Activated CD4-positive, alpha-beta memory T cell treated with anti-CD3 and anti-CD28 coated beads, Interleukin-2, amount 10 ng/mL, durations not matched to agents 7 days and 5 days (primary cell): ENCODE measurements at regions not wholly inside any gene's neighbourhood (a gene's known extent, or its start where the extent isn't known, plus 50 kb on each side); places are given as distances from the start of the nearest gene placed in this dataset.

Experiments used
- CTCF ChIA-PET: fragments of 350-600 bp; sonication (Branson Sonifier 250); formaldehyde crosslinking; loops from one replicate; lab custom pipeline; 2021; ENCODE audit warnings: antibody characterized with exemption, inconsistent platforms; lab: Charles Lee
- POLR2A ChIA-PET: fragments of 350-600 bp; sonication (Branson Sonifier 250); formaldehyde crosslinking; loops from one replicate; lab custom pipeline; 2021; ENCODE audit warnings: antibody characterized with exemption; lab: Charles Lee
- DNase-seq: peaks from one replicate; pipeline ENCODE4 v3.0.0-alpha.2; 2020
- H3K27ac Mint-ChIP-seq: one replicate; pipeline ENCODE4 v1.8.0; 2021; ENCODE audit warnings: mild to moderate bottlenecking, mixed read lengths
- H3K27me3 Mint-ChIP-seq: one replicate; pipeline ENCODE4 v1.8.0; 2021; ENCODE audit warnings: mixed read lengths
- H3K36me3 Mint-ChIP-seq: one replicate; pipeline ENCODE4 v1.8.0; 2021; ENCODE audit warnings: low read depth, mixed read lengths
- H3K4me1 Mint-ChIP-seq: one replicate; pipeline ENCODE4 v1.8.0; 2021; ENCODE audit warnings: mixed read lengths
- H3K4me3 Mint-ChIP-seq: one replicate; pipeline ENCODE4 v1.8.0; 2021; ENCODE audit warnings: mild to moderate bottlenecking, mixed read lengths
- H3K9me3 Mint-ChIP-seq: one replicate; pipeline ENCODE4 v1.8.0; 2021; ENCODE audit warnings: mixed read lengths

DNA sequence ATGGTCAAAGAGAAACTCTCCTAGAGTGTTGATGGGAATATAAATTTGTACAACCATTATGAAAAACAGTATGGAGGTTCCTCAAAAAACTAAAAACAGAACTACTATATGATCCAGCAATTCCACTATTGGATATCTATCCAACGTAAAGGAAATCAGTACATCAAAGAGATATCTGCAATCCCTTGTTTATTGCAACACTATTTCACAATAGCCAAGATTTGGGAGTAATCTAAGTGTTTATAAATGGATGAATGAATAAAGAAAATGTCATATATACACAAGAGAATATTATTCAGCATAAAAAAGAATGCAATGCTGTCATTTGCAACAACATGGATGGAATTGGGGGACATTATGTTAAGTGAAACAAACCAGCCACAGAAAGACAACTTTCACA lies 1118.1 kb upstream of the PRKX start:
- CTCF ChIA-PET: no interaction called here
- no peak overlapping the region for H3K4me3 Mint-ChIP-seq

GRCh38 chrX:4830880-4831557 lies 1117.6 kb upstream of the PRKX start:
- no peaks in the 10 kb centered on the region for H3K27me3 Mint-ChIP-seq
- no peak overlapping the region for H3K27ac Mint-ChIP-seq
- H3K4me3 Mint-ChIP-seq: no peak overlapping the region
- no peak for DNase-seq
- H3K36me3 Mint-ChIP-seq: no peaks in the 10 kb centered on the region
- peaks cover 3% of the 10 kb centered on the region for H3K9me3 Mint-ChIP-seq
- POLR2A ChIA-PET: no interaction called here
- H3K4me1 Mint-ChIP-seq: no peaks in the 10 kb centered on the region
- CTCF ChIA-PET: no interaction called here

More for the DNA sequence above, 1118.1 kb upstream of the PRKX start:
- H3K27me3 Mint-ChIP-seq: no peaks in the 10 kb centered on the region
- H3K9me3 Mint-ChIP-seq: peaks cover 3% of the 10 kb centered on the region
- H3K27ac Mint-ChIP-seq: no peak overlapping the region
- DNase-seq: no peak
- no peaks in the 10 kb centered on the region for H3K4me1 Mint-ChIP-seq
- H3K36me3 Mint-ChIP-seq: no peaks in the 10 kb centered on the region
- POLR2A ChIA-PET: no interaction called here

DNA sequence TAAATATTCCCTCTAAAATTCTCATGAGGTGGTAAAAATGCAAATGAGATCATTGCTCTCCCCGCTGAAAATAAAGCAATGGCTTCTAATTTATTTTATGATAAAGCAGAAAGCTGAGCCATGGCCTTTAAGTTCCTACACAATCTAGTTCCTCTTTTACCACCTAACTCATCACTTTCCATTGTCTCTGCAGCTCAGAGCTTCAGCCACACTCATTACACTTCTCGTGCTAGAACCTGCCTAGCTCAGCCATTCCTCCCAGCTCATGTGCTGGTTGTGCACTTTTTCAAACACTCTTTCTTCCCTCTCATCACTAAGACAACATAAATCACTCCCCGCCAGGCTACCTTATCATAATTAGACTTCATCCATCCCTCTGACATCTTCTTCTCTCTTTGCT lies 1112.1 kb upstream of the PRKX start:
- H3K9me3 Mint-ChIP-seq: peaks cover 3% of the 10 kb centered on the region
- ChIA-PET CTCF (no interaction called here), POLR2A (no interaction called here)
- H3K27ac Mint-ChIP-seq: no peak overlapping the region
- no peaks in the 10 kb centered on the region for H3K36me3 Mint-ChIP-seq
- no peak for DNase-seq
- H3K4me1 Mint-ChIP-seq: no peaks in the 10 kb centered on the region
- no peaks in the 10 kb centered on the region for H3K27me3 Mint-ChIP-seq
- no peak overlapping the region for H3K4me3 Mint-ChIP-seq

GRCh38 chrX:4809571-4809970 lies 1096.1 kb upstream of the PRKX start:
- Mint-ChIP-seq H3K27ac (no peak overlapping the region), H3K4me3 (no peak overlapping the region), H3K4me1 (no peaks in the 10 kb centered on the region), H3K9me3 (peaks cover 2% of the 10 kb centered on the region), H3K27me3 (no peaks in the 10 kb centered on the region), H3K36me3 (no peaks in the 10 kb centered on the region)
- POLR2A ChIA-PET: no interaction called here
- no peak for DNase-seq
- CTCF ChIA-PET: no interaction called here

- H3K9me3 Mint-ChIP-seq: peaks cover 2% of the 10 kb centered on the region
- H3K27me3 Mint-ChIP-seq: no peaks in the 10 kb centered on the region
- H3K4me3 Mint-ChIP-seq: no peak overlapping the region
- no peaks in the 10 kb centered on the region for H3K36me3 Mint-ChIP-seq
- H3K4me1 Mint-ChIP-seq: no peaks in the 10 kb centered on the region
- POLR2A ChIA-PET: no interaction called here
- H3K27ac Mint-ChIP-seq: no peak overlapping the region
- CTCF ChIA-PET: no interaction called here
- no peak for DNase-seq
Observed at GRCh38 chrX:4805502-4805901, 1092.1 kb upstream of the PRKX start.

DNA sequence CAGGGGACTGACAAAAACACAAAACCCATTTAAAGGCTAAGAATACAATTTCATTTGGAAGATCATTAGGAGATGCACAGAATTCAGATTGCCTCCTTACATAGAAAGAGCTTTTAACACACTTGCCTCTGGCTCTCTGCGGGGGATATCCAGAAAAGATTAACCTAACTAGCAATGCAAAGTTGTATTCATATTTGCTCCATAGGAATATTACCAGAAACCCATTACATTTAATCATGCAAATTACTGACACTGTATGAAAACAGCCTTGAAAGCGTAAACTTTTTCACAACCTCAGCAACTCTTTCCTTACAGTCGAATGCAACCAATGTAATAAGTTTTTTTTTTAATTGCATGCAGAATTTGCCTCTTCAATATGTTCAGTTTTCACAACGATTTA lies 1087.3 kb upstream of the PRKX start:
- H3K4me1 Mint-ChIP-seq: no peaks in the 10 kb centered on the region
- H3K27me3 Mint-ChIP-seq: no peaks in the 10 kb centered on the region
- CTCF ChIA-PET: no interaction called here
- no peak overlapping the region for H3K4me3 Mint-ChIP-seq
- H3K27ac Mint-ChIP-seq: no peak overlapping the region
- peaks cover 2% of the 10 kb centered on the region for H3K9me3 Mint-ChIP-seq
- POLR2A ChIA-PET: no interaction called here
- no peak for DNase-seq
- no peaks in the 10 kb centered on the region for H3K36me3 Mint-ChIP-seq

DNA sequence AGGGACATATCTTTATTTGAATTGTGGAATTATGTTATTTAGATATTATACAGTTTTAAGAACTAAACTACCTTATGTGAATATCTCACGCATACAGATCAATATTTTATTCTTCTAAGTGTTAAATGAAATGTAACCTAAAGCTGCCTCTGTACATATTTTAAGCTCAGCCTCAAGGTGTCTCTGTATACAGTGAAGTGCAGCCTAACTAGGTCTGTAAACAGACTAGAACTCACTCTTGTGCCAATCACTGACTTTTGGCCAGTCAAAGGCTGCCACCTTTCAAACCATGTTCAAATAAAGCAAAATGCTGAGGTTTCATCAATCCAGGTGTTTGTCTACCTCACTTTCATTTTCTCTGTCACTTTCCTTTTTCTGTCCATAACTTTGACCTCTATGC lies 1074.5 kb upstream of the PRKX start:
- Mint-ChIP-seq H3K4me3 (no peak overlapping the region), H3K4me1 (no peaks in the 10 kb centered on the region), H3K36me3 (no peaks in the 10 kb centered on the region), H3K27ac (no peak overlapping the region), H3K9me3 (no peaks in the 10 kb centered on the region), H3K27me3 (no peaks in the 10 kb centered on the region)
- no peak for DNase-seq
- POLR2A ChIA-PET: no interaction called here
- CTCF ChIA-PET: no interaction called here

- ChIA-PET CTCF (no interaction called here), POLR2A (no interaction called here)
- peaks cover 4% of the 10 kb centered on the region for H3K9me3 Mint-ChIP-seq
- no peak overlapping the region for H3K27ac Mint-ChIP-seq
- H3K36me3 Mint-ChIP-seq: no peaks in the 10 kb centered on the region
- H3K4me1 Mint-ChIP-seq: no peaks in the 10 kb centered on the region
- no peak overlapping the region for H3K4me3 Mint-ChIP-seq
- no peaks in the 10 kb centered on the region for H3K27me3 Mint-ChIP-seq
- DNase-seq: no peak
Observed at GRCh38 chrX:4764888-4765287, 1051.4 kb upstream of the PRKX start.

DNA sequence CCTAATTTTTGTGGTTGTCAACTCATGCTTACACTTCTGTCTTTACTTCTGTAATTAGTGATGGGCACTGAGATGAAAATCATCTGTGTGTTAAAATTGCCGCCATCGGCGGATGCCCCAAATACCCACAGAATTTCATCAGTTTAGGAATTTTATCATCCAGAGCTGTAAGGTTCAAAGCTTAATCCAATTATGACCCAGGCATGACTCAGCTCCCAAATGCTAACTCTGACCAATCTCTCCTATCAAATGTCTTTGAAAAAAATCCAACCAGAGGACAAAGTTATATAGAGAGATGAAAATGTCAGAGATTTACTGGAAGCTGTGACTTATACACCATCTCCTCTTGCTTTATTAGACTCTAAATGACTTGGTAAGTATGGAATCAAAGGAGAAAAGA lies 1048.7 kb upstream of the PRKX start:
- ChIA-PET CTCF (no interaction called here), POLR2A (no interaction called here)
- Mint-ChIP-seq H3K4me1 (no peaks in the 10 kb centered on the region), H3K27ac (no peak overlapping the region), H3K36me3 (no peaks in the 10 kb centered on the region), H3K9me3 (peaks cover 4% of the 10 kb centered on the region), H3K4me3 (no peak overlapping the region), H3K27me3 (no peaks in the 10 kb centered on the region)
- DNase-seq: no peak

- Mint-ChIP-seq H3K27ac (no peak overlapping the region), H3K9me3 (peaks cover 2% of the 10 kb centered on the region), H3K4me3 (no peak overlapping the region), H3K27me3 (no peaks in the 10 kb centered on the region), H3K36me3 (no peaks in the 10 kb centered on the region), H3K4me1 (no peaks in the 10 kb centered on the region)
- ChIA-PET POLR2A (no interaction called here), CTCF (no interaction called here)
- no peak for DNase-seq
Observed at GRCh38 chrX:4754878-4755604, 1041.6 kb upstream of the PRKX start.

- H3K4me1 Mint-ChIP-seq: no peaks in the 10 kb centered on the region
- H3K9me3 Mint-ChIP-seq: peaks cover 4% of the 10 kb centered on the region
- no peak for DNase-seq
- H3K27me3 Mint-ChIP-seq: no peaks in the 10 kb centered on the region
- CTCF ChIA-PET: interaction anchor here (0.6 kb wide), 1 partner anchor 1753 kb away, joined by 3 read pairs; no protein-coding TSS in a partner anchor
- H3K27ac Mint-ChIP-seq: no peak overlapping the region
- no peaks in the 10 kb centered on the region for H3K36me3 Mint-ChIP-seq
- H3K4me3 Mint-ChIP-seq: no peak overlapping the region
- POLR2A ChIA-PET: no interaction called here
Observed at GRCh38 chrX:4741024-4741423, 1027.6 kb upstream of the PRKX start.

- Mint-ChIP-seq H3K9me3 (no peaks in the 10 kb centered on the region), H3K36me3 (no peaks in the 10 kb centered on the region)
Observed at GRCh38 chrX:4735299-4735698, 1021.9 kb upstream of the PRKX start.

GRCh38 chrX:4710618-4711433 lies 997.4 kb upstream of the PRKX start:
- no peaks in the 10 kb centered on the region for H3K4me1 Mint-ChIP-seq
- ChIA-PET POLR2A (no interaction called here), CTCF (no interaction called here)
- H3K36me3 Mint-ChIP-seq: no peaks in the 10 kb centered on the region
- H3K27me3 Mint-ChIP-seq: no peaks in the 10 kb centered on the region
- peaks cover 2% of the 10 kb centered on the region for H3K9me3 Mint-ChIP-seq
- H3K27ac Mint-ChIP-seq: peak overlapping the region; percentile 44
- H3K4me3 Mint-ChIP-seq: no peak overlapping the region
- DNase-seq: no peak

More at GRCh38 chrX:4735299-4735698, 1021.9 kb upstream of the PRKX start:
- ChIA-PET CTCF (no interaction called here), POLR2A (no interaction called here)
- no peak overlapping the region for H3K27ac Mint-ChIP-seq
- no peak overlapping the region for H3K4me3 Mint-ChIP-seq
- no peaks in the 10 kb centered on the region for H3K27me3 Mint-ChIP-seq
- no peak for DNase-seq
- no peaks in the 10 kb centered on the region for H3K4me1 Mint-ChIP-seq
